Epidermal melanocyte (primary cell): ENCODE measurements at regions not wholly inside any gene's neighbourhood (a gene's known extent, or its start where the extent isn't known, plus 50 kb on each side); places are given as distances from the start of the nearest gene placed in this dataset.

Experiments used
- DNase-seq: peaks from one replicate; pipeline ENCODE4 v3.0.0; 2011; ENCODE audit warnings: low spot score; ENCODE audit not compliant: insufficient read length

- no peak for DNase-seq
These were observed 61.7 kb upstream of the RAB11FIP2 start for GRCh38 chr10:118108194-118109026.

- DNase-seq: no peak
These were observed 60.8 kb upstream of the RAB11FIP2 start for GRCh38 chr10:118107541-118107940.

- DNase-seq: no peak
These were observed 60.3 kb upstream of the RAB11FIP2 start for GRCh38 chr10:118107040-118107439.

- no peak for DNase-seq
These were observed 59.7 kb upstream of the RAB11FIP2 start for GRCh38 chr10:118106426-118106825.

GRCh38 chr10:118102121-118102520, 55.4 kb upstream of the RAB11FIP2 start:
- DNase-seq: no peak

- DNase-seq: no peak
These were observed 54.8 kb upstream of the RAB11FIP2 start for GRCh38 chr10:118101501-118101900.
